ENCODE measurements at regions not wholly inside any gene's neighbourhood (a gene's known extent, or its start where the extent isn't known, plus 50 kb on each side); places are given as distances from the start of the nearest gene placed in this dataset.

GRCh38 chr2:385785-386184 is 97.9 kb upstream of the ALKAL2 start:
- ATAC-seq: no peak
- TF ChIP-seq ZNF17 (CRISPR knock-in tag; IDR thresholded peaks at IDR 0.05) (no peak), ZNF770 (CRISPR knock-in tag; IDR thresholded peaks at IDR 0.05) (no peak), ZNF414 (CRISPR knock-in tag; IDR thresholded peaks at IDR 0.05) (no peak), ZBED4 (CRISPR knock-in tag; IDR thresholded peaks at IDR 0.05; ENCODE audit: borderline replicate concordance) (no peak), ZNF580 (CRISPR knock-in tag; IDR thresholded peaks at IDR 0.05; ENCODE audit: borderline replicate concordance, low read depth) (no peak), ZNF180 (CRISPR knock-in tag; IDR thresholded peaks at IDR 0.05; ENCODE audit: borderline replicate concordance, low read depth) (no peak), POLR2AphosphoS2 (IDR thresholded peaks at IDR 0.05; ENCODE audit: low read depth, low read length) (no peak), ZMAT3 (CRISPR knock-in tag; conservative IDR thresholded peaks at IDR 0.05) (no peak), DBP (CRISPR knock-in tag; IDR thresholded peaks at IDR 0.05; ENCODE audit: not compliant biosample characterization) (no peak)
- 4% methylated on average over 6 of the region's 6 CpGs for WGBS (ENCODE audit: low lambda C conversion rate)
- Histone ChIP-seq H3K4me3 (replicated peaks in 1 of 3; ENCODE audit: insufficient read depth in 1 of 3, low read depth in 2 of 3, low read length in 3 of 3) (no peak overlapping the region), H3K27me3 (ENCODE audit: control insufficient read depth in 1 of 2, insufficient read depth in 2 of 2, low read length in 2 of 2) (peaks cover 3 to 55% of the 10 kb centered on the region in 2 experiments; a peak in 4 of 5 replicates), H3K4me2 (ENCODE audit: low read depth, low read length) (no peak overlapping the region), H3K9me3 (ENCODE audit: low read length) (peaks cover 10% of the 10 kb centered on the region; the same call in 1 of the 2 replicates), H4K20me1 (ENCODE audit: insufficient read depth, low read length) (no peaks in the 10 kb centered on the region), H3K36me3 (replicated peaks in 1 of 2; ENCODE audit: control insufficient read depth in 1 of 2, insufficient read depth in 2 of 2, low read length in 2 of 2) (no peaks in the 10 kb centered on the region), H2AFZ (ENCODE audit: low read length) (no peak overlapping the region), H3K4me1 (ENCODE audit: insufficient read depth, low read length) (no peaks in the 10 kb centered on the region), H3K9ac (ENCODE audit: insufficient read depth, low read depth, low read length) (no peak overlapping the region), H3K79me2 (ENCODE audit: insufficient read depth, low read length) (no peaks in the 10 kb centered on the region), H3K27ac (ENCODE audit: extremely low read length, insufficient read depth, low read length) (no peak overlapping the region)
- DNase-seq (ENCODE audit: low spot score): no peak
- FAIRE-seq: no peak
- ChIA-PET POLR2A (no interaction called here), CTCF (ENCODE audit: low intra/inter-chr PET ratio, low total read pairs) (no interaction called here)
- intact Hi-C loops (cut with micrococcal nuclease; ENCODE audit: unreplicated experiment): no loop called here
- in situ Hi-C loops (cut with HindIII; ENCODE audit: extremely low pct_ligation_motif_present, low pct_unique_long_range_greater_than_20kb): no loop called here
- BruUV-seq (replicated peaks): no TSS peak

All from HepG2 (cell line).